Loucy (cell line): ENCODE measurements at regions not wholly inside any gene's neighbourhood (a gene's known extent, or its start where the extent isn't known, plus 50 kb on each side); places are given as distances from the start of the nearest gene placed in this dataset.

Experiments
- EZH2phosphoT487 ChIP-seq: fragments of 200-600 bp; IDR thresholded peaks from 2 replicates; pipeline ENCODE4 v1.6.1; 2018; ENCODE audit warnings: antibody characterized with exemption, mild to moderate bottlenecking, moderate library complexity, borderline replicate concordance
- TF ChIP-seq, protein P1 (sequence below): fragments of 200-600 bp; sonication (generic); conservative IDR thresholded peaks from 2 replicates; pipeline ENCODE4 v1.5.1; 2014; ENCODE audit warnings: mild to moderate bottlenecking, antibody characterized with exemption, low read length

DNA sequence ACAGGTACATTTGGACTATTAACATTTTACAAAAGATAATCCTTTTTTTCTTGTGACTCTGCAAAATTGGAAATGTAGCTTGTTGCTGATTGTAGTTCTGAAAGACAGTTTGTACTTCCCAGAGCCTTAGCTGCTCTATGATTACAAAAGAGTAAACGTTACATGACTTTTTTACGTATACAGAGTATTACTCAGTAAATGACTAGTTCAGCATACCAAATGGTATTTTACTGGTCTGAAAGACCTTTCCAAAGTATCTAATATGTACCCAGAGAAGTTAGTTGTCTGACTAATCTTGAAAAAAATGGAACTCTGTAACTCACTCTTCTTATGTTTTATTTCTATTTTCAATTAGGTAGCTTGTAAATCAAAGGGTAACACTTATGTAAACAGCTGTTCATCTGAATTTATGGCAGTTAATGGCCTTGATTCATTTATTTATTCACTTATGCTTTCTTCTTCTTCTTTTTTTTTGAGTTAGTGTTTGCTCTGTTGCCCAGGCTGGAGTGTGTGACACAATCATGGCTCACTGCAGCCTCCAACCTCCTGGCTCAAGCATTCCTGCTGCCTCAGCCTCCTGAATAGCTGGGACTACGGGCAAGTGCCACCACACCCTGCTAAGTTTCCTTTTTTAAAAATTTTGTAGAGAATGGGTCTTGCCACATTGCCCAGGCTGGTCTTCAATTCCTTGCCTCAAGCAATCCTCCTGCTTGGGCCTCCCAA lies 151.7 kb downstream of the C3orf38 start:
- TF ChIP-seq, protein P1, sequence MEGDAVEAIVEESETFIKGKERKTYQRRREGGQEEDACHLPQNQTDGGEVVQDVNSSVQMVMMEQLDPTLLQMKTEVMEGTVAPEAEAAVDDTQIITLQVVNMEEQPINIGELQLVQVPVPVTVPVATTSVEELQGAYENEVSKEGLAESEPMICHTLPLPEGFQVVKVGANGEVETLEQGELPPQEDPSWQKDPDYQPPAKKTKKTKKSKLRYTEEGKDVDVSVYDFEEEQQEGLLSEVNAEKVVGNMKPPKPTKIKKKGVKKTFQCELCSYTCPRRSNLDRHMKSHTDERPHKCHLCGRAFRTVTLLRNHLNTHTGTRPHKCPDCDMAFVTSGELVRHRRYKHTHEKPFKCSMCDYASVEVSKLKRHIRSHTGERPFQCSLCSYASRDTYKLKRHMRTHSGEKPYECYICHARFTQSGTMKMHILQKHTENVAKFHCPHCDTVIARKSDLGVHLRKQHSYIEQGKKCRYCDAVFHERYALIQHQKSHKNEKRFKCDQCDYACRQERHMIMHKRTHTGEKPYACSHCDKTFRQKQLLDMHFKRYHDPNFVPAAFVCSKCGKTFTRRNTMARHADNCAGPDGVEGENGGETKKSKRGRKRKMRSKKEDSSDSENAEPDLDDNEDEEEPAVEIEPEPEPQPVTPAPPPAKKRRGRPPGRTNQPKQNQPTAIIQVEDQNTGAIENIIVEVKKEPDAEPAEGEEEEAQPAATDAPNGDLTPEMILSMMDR: no peak
- no peak for TF ChIP-seq EZH2phosphoT487
